GM20000 (cell line): ENCODE measurements at regions not wholly inside any gene's neighbourhood (a gene's known extent, or its start where the extent isn't known, plus 50 kb on each side); places are given as distances from the start of the nearest gene placed in this dataset.

Source experiments
- DNase-seq: peaks from one replicate; pipeline ENCODE4 v3.0.0; 2012; ENCODE audit warnings: low spot score
- CTCF ChIP-seq: IDR thresholded peaks from 2 replicates; pipeline ENCODE4 v1.5.1; 2012; ENCODE audit warnings: mild to moderate bottlenecking, control low read depth; ENCODE audit errors: extremely low read depth, missing control alignments

- no peak for DNase-seq
- TF ChIP-seq CTCF = no peak
Measured at GRCh38 chr13:76461484-76461883, 424.7 kb downstream of the KCTD12 start.

GRCh38 chr13:76459863-76460262, 426.3 kb downstream of the KCTD12 start:
- no peak for TF ChIP-seq CTCF
- no peak for DNase-seq

GRCh38 chr13:76455960-76456359, 430.2 kb downstream of the KCTD12 start:
- TF ChIP-seq CTCF = no peak
- no peak for DNase-seq

GRCh38 chr13:76454991-76455390, 431.2 kb downstream of the KCTD12 start:
- DNase-seq = no peak

GRCh38 chr13:76449716-76450115, 436.5 kb downstream of the KCTD12 start:
- DNase-seq = no peak
- TF ChIP-seq CTCF = no peak

More at GRCh38 chr13:76454991-76455390, 431.2 kb downstream of the KCTD12 start:
- TF ChIP-seq CTCF = no peak

GRCh38 chr13:76446191-76446590, 440.0 kb downstream of the KCTD12 start:
- no peak for TF ChIP-seq CTCF
- no peak for DNase-seq

GRCh38 chr13:76440568-76440967, 445.6 kb downstream of the KCTD12 start:
- peak; percentile 56 for DNase-seq
- no peak for TF ChIP-seq CTCF
